Ascending aorta (tissue), 2 donors: ENCODE measurements at regions not wholly inside any gene's neighbourhood (a gene's known extent, or its start where the extent isn't known, plus 50 kb on each side); places are given as distances from the start of the nearest gene placed in this dataset.

Experiments
- DNase-seq, 2 donors: peaks; one replicate each; pipeline ENCODE4 v3.0.0-alpha.2; 2019; ENCODE audit warnings: low spot score in 2 of 2
- H3K27ac ChIP-seq, 2 donors: fragments of 200-600 bp; sonication (generic); one replicate each; pipeline ENCODE4 v1.5.1; 2016 to 2017; ENCODE audit warnings: mild to moderate bottlenecking in 1 of 2
- H3K27me3 ChIP-seq: fragments of 200-600 bp; sonication (generic); one replicate; pipeline ENCODE4 v1.5.1; 2017
- H3K36me3 ChIP-seq, 2 donors: fragments of 200-600 bp; sonication (generic); one replicate each; pipeline ENCODE4 v1.5.1; 2016
- H3K4me1 ChIP-seq, 2 donors: fragments of 200-600 bp; sonication (generic); one replicate each; pipeline ENCODE4 v1.5.1; 2016 to 2017; ENCODE audit warnings: mild to moderate bottlenecking in 1 of 2
- H3K4me3 ChIP-seq, 2 donors: fragments of 200-600 bp; sonication (generic); one replicate each; pipeline ENCODE4 v1.5.1; 2016 to 2017; ENCODE audit warnings: mild to moderate bottlenecking in 1 of 2
- H3K9me3 ChIP-seq, 2 donors: fragments of 200-600 bp; sonication (generic); one replicate each; pipeline ENCODE4 v1.5.1; 2016
- CTCF ChIP-seq, 3 experiments: fragments of 200-600 bp in 2 of 3; fragments of 450-650 bp in 1 of 3; sonication (generic) in 2 of 3; IDR thresholded peaks; one replicate each; pipeline ENCODE4 v1.5.1; 2016 to 2019; ENCODE audit warnings: antibody characterized with exemption in 3 of 3, mild to moderate bottlenecking in 1 of 3, moderate library complexity in 1 of 3
- intact Hi-C: fragments of 100-400 bp; cut with DNase I; formaldehyde crosslinking; loops from one replicate; pipeline ENCODE4 v1.15.1; 2023

GRCh38 chr2:186059096-186059495, 320.5 kb downstream of the FSIP2 start:
- DNase-seq, result no peak
- H3K9me3 ChIP-seq, result no peaks in the 10 kb centered on the region
- intact Hi-C loops, result no loop called here
- H3K36me3 ChIP-seq, result no peaks in the 10 kb centered on the region
- no peak overlapping the region for H3K27ac ChIP-seq
- no peak overlapping the region for H3K4me3 ChIP-seq
- H3K4me1 ChIP-seq, result no peaks in the 10 kb centered on the region
- no peaks in the 10 kb centered on the region for H3K27me3 ChIP-seq
- no peak for TF ChIP-seq CTCF (IDR thresholded peaks at IDR 0.05)

- Histone ChIP-seq H3K4me1 (no peaks in the 10 kb centered on the region), H3K4me3 (no peak overlapping the region), H3K9me3 (no peaks in the 10 kb centered on the region), H3K36me3 (no peaks in the 10 kb centered on the region), H3K27ac (no peak overlapping the region), H3K27me3 (no peaks in the 10 kb centered on the region)
- TF ChIP-seq CTCF (IDR thresholded peaks at IDR 0.05), result no peak
- intact Hi-C loops, result no loop called here
- DNase-seq, result no peak
Measured at GRCh38 chr2:186060744-186061440, 322.3 kb downstream of the FSIP2 start.

GRCh38 chr2:186064507-186064906, 325.9 kb downstream of the FSIP2 start:
- H3K4me3 ChIP-seq, result no peak overlapping the region
- H3K27me3 ChIP-seq, result no peaks in the 10 kb centered on the region
- H3K4me1 ChIP-seq, result no peaks in the 10 kb centered on the region
- H3K36me3 ChIP-seq, result no peaks in the 10 kb centered on the region
- H3K9me3 ChIP-seq, result no peaks in the 10 kb centered on the region
- no peak for DNase-seq
- TF ChIP-seq CTCF (IDR thresholded peaks at IDR 0.05), result no peak
- no peak overlapping the region for H3K27ac ChIP-seq
- intact Hi-C loops, result no loop called here

- Histone ChIP-seq H3K27ac (no peak overlapping the region), H3K27me3 (no peaks in the 10 kb centered on the region), H3K4me1 (no peaks in the 10 kb centered on the region), H3K9me3 (no peaks in the 10 kb centered on the region), H3K36me3 (no peaks in the 10 kb centered on the region), H3K4me3 (no peak overlapping the region)
- no peak for TF ChIP-seq CTCF (IDR thresholded peaks at IDR 0.05)
- DNase-seq, result no peak
- intact Hi-C loops, result no loop called here
Measured at GRCh38 chr2:186065491-186065890, 326.9 kb downstream of the FSIP2 start.

- no peak for TF ChIP-seq CTCF (IDR thresholded peaks at IDR 0.05)
- no peaks in the 10 kb centered on the region for H3K9me3 ChIP-seq
- no peak overlapping the region for H3K27ac ChIP-seq
- DNase-seq, result no peak
- no peaks in the 10 kb centered on the region for H3K36me3 ChIP-seq
- no peak overlapping the region for H3K4me3 ChIP-seq
- H3K4me1 ChIP-seq, result no peaks in the 10 kb centered on the region
- H3K27me3 ChIP-seq, result no peaks in the 10 kb centered on the region
- intact Hi-C loops, result no loop called here
Measured at GRCh38 chr2:186068139-186068801, 329.7 kb downstream of the FSIP2 start.
